ENCODE measurements at regions not wholly inside any gene's neighbourhood (a gene's known extent, or its start where the extent isn't known, plus 50 kb on each side); places are given as distances from the start of the nearest gene placed in this dataset.

GRCh38 chr13:67283637-67284036 lies 53.5 kb upstream of the PCDH9 start:
- no peak for TF ChIP-seq CTCF (IDR thresholded peaks at IDR 0.05; ENCODE audit: control extremely low read depth in 1 of 3, insufficient read depth in 1 of 3, low read depth in 1 of 3, low read length in 3 of 3)
- no peak for TF ChIP-seq JUN (IDR thresholded peaks at IDR 0.05; ENCODE audit: low read depth, low read length)
- TF ChIP-seq USF2 (IDR thresholded peaks at IDR 0.05; ENCODE audit: low read length) = no peak
- TF ChIP-seq MAX (IDR thresholded peaks at IDR 0.05) = no peak
- no peak for TF ChIP-seq FOSL1 (IDR thresholded peaks at IDR 0.05; ENCODE audit: insufficient read depth, low read depth, low read length)
- TF ChIP-seq EZH2 (IDR thresholded peaks at IDR 0.05; ENCODE audit: low read depth, low read length, severe bottlenecking) = no peak
- no peak for TF ChIP-seq NRF1 (IDR thresholded peaks at IDR 0.05; ENCODE audit: low read depth, low read length)
- no peak for TF ChIP-seq POLR2A (IDR thresholded peaks at IDR 0.05; ENCODE audit: control extremely low read depth in 1 of 2, low read depth in 2 of 2, low read length in 2 of 2)
- TF ChIP-seq SIN3A (conservative IDR thresholded peaks at IDR 0.05 in 1 of 2, IDR thresholded peaks at IDR 0.05 in 1 of 2; ENCODE audit: low read depth in 1 of 2, low read length in 2 of 2) = no peak
- TF ChIP-seq RNF2 (IDR thresholded peaks at IDR 0.05; ENCODE audit: borderline replicate concordance, low read depth, low read length, missing control alignments, poor library complexity, severe bottlenecking) = no peak
- TF ChIP-seq POLR2AphosphoS5 (IDR thresholded peaks at IDR 0.05; ENCODE audit: low read depth, low read length) = no peak
- TF ChIP-seq MAFK (IDR thresholded peaks at IDR 0.05; ENCODE audit: low read depth, low read length) = no peak

Data from H1 (cell line).